Esophagus muscularis mucosa (tissue), 4 donors: ENCODE measurements at regions not wholly inside any gene's neighbourhood (a gene's known extent, or its start where the extent isn't known, plus 50 kb on each side); places are given as distances from the start of the nearest gene placed in this dataset.

ENCODE experiments used
- DNase-seq: peaks from one replicate; pipeline ENCODE4 v3.0.0-alpha.2; 2017; ENCODE audit errors: extremely low spot score
- H3K27ac ChIP-seq, 4 donors: fragments of 200-600 bp; sonication (generic); replicated peaks in 1 of 4; 1 replicate in 3 of 4; 2 replicates in 1 of 4; pipeline ENCODE4 v1.5.1; 2016 to 2019; ENCODE audit warnings: mild to moderate bottlenecking in 1 of 4
- H3K27me3 ChIP-seq, 4 donors: fragments of 200-600 bp; sonication (generic); one replicate each; pipeline versions ENCODE4 v1.5.1 to v1.6.0; 2016 to 2019
- H3K36me3 ChIP-seq, 4 donors: fragments of 200-600 bp; sonication (generic); one replicate each; pipeline ENCODE4 v1.5.1; 2016 to 2019
- H3K4me1 ChIP-seq, 4 donors: fragments of 200-600 bp; sonication (generic); one replicate each; pipeline ENCODE4 v1.5.1; 2016 to 2019
- H3K4me3 ChIP-seq, 4 donors: fragments of 200-600 bp; sonication (generic); 1 replicate in 2 of 4; 2 replicates in 2 of 4; pipeline ENCODE4 v1.5.1; 2016 to 2019; ENCODE audit warnings: mild to moderate bottlenecking in 4 of 4, moderate library complexity in 1 of 4
- H3K9me3 ChIP-seq, 4 donors: fragments of 200-600 bp; sonication (generic); 1 replicate in 3 of 4; 2 replicates in 1 of 4; pipeline ENCODE4 v1.5.1; 2016 to 2019
- CTCF ChIP-seq, 3 experiments: fragments of 200-600 bp in 2 of 3; fragments of 450-650 bp in 1 of 3; sonication (generic) in 2 of 3; IDR thresholded peaks; one replicate each; pipeline ENCODE4 v1.5.1; 2017 to 2019; ENCODE audit warnings: antibody characterized with exemption in 3 of 3, mild to moderate bottlenecking in 2 of 3, moderate library complexity in 1 of 3
- EP300 ChIP-seq: sonication (generic); formaldehyde crosslinking; IDR thresholded peaks from one replicate; pipeline ENCODE4 v1.6.1; 2017; ENCODE audit warnings: antibody characterized with exemption
- POLR2A ChIP-seq: fragments of 450-650 bp; IDR thresholded peaks from one replicate; pipeline ENCODE4 v1.6.1; 2017; ENCODE audit warnings: antibody characterized with exemption, moderate library complexity, mild to moderate bottlenecking, low read depth
- POLR2AphosphoS5 ChIP-seq, 2 donors: sonication (generic); formaldehyde crosslinking; IDR thresholded peaks; one replicate each; pipeline ENCODE4 v1.6.1; 2017; ENCODE audit warnings: antibody characterized with exemption in 2 of 2
- WGBS: methylation state at CpG from one replicate; pipeline ENCODE4 v1.1.5; 2018; 5-methylcytosine and 5-hydroxymethylcytosine counted together
- intact Hi-C: fragments of 100-400 bp; cut with DNase I; formaldehyde crosslinking; loops from one replicate; pipeline ENCODE4 v1.15.1; 2023

GRCh38 chr1:73910062-73910461 is 287.9 kb downstream of the LRRIQ3 start:
- Histone ChIP-seq H3K4me3 (no peak overlapping the region), H3K36me3 (no peaks in the 10 kb centered on the region), H3K9me3 (peaks cover 0 to 6% (median 0%) of the 10 kb centered on the region in 4 donors), H3K27ac (no peak overlapping the region), H3K27me3 (no peaks in the 10 kb centered on the region), H3K4me1 (no peaks in the 10 kb centered on the region)
- intact Hi-C loops = no loop called here
- TF ChIP-seq CTCF (IDR thresholded peaks at IDR 0.05) (no peak), EP300 (no peak), POLR2A (no peak), POLR2AphosphoS5 (IDR thresholded peaks at IDR 0.05) (no peak)
- WGBS = 81% methylated on average over 2 of the region's 2 CpGs
- no peak for DNase-seq

- TF ChIP-seq POLR2A = no peak
- TF ChIP-seq POLR2AphosphoS5 (IDR thresholded peaks at IDR 0.05) = no peak
- no peak for TF ChIP-seq EP300
- no peak for TF ChIP-seq CTCF (IDR thresholded peaks at IDR 0.05)
- no peak for DNase-seq
- Histone ChIP-seq H3K36me3 (no peaks in the 10 kb centered on the region), H3K4me3 (no peak overlapping the region), H3K9me3 (peaks cover 0 to 6% (median 0%) of the 10 kb centered on the region in 4 donors), H3K27ac (no peak overlapping the region), H3K4me1 (no peaks in the 10 kb centered on the region), H3K27me3 (no peaks in the 10 kb centered on the region)
- intact Hi-C loops = no loop called here
- WGBS = 82% methylated on average over 2 of the region's 2 CpGs
Measured at GRCh38 chr1:73909043-73909562, 288.9 kb downstream of the LRRIQ3 start.

GRCh38 chr1:73907051-73907450 is 290.9 kb downstream of the LRRIQ3 start:
- Histone ChIP-seq H3K27ac (no peak overlapping the region), H3K27me3 (no peaks in the 10 kb centered on the region), H3K36me3 (no peaks in the 10 kb centered on the region), H3K4me3 (no peak overlapping the region), H3K9me3 (no peaks in the 10 kb centered on the region), H3K4me1 (no peaks in the 10 kb centered on the region)
- 57% methylated on average over 1 of the region's 1 CpG for WGBS
- TF ChIP-seq CTCF (IDR thresholded peaks at IDR 0.05) (no peak), EP300 (no peak), POLR2AphosphoS5 (IDR thresholded peaks at IDR 0.05) (no peak), POLR2A (no peak)
- intact Hi-C loops = no loop called here
- no peak for DNase-seq

- H3K4me3 ChIP-seq = no peak overlapping the region
- no peaks in the 10 kb centered on the region for H3K27me3 ChIP-seq
- intact Hi-C loops = no loop called here
- no peak overlapping the region for H3K27ac ChIP-seq
- H3K36me3 ChIP-seq = no peaks in the 10 kb centered on the region
- no peaks in the 10 kb centered on the region for H3K4me1 ChIP-seq
- DNase-seq = no peak
- H3K9me3 ChIP-seq = no peaks in the 10 kb centered on the region
- no peak for TF ChIP-seq POLR2A
- TF ChIP-seq POLR2AphosphoS5 (IDR thresholded peaks at IDR 0.05) = no peak
- no peak for TF ChIP-seq EP300
- WGBS = 84% methylated on average over 3 of the region's 3 CpGs
Measured at GRCh38 chr1:73903092-73903491, 294.9 kb downstream of the LRRIQ3 start.

GRCh38 chr1:73901738-73902137 is 296.2 kb downstream of the LRRIQ3 start:
- H3K27me3 ChIP-seq = no peaks in the 10 kb centered on the region
- WGBS = 55% methylated on average over 5 of the region's 5 CpGs
- no peaks in the 10 kb centered on the region for H3K9me3 ChIP-seq
- no peak for DNase-seq
- H3K36me3 ChIP-seq = no peaks in the 10 kb centered on the region
- no peaks in the 10 kb centered on the region for H3K4me1 ChIP-seq
- no peak overlapping the region for H3K4me3 ChIP-seq
- no peak for TF ChIP-seq CTCF (IDR thresholded peaks at IDR 0.05)
- TF ChIP-seq POLR2A = no peak
- TF ChIP-seq POLR2AphosphoS5 (IDR thresholded peaks at IDR 0.05) = no peak
- no peak for TF ChIP-seq EP300
- no peak overlapping the region for H3K27ac ChIP-seq
- intact Hi-C loops = no loop called here
